Activated CD4-positive, alpha-beta T cell treated with anti-CD3 and anti-CD28 coated beads for 48 hours (primary cell): ENCODE measurements at regions not wholly inside any gene's neighbourhood (a gene's known extent, or its start where the extent isn't known, plus 50 kb on each side); places are given as distances from the start of the nearest gene placed in this dataset.
"Not testable (repeated sequence)": the region's sequence is repeated elsewhere in the genome, so short reads cannot be mapped to it uniquely, and the experiment has no call there.

ENCODE experiments used
- DNase-seq: peaks from one replicate; pipeline ENCODE4 v3.0.0-alpha.2; 2020

DNA sequence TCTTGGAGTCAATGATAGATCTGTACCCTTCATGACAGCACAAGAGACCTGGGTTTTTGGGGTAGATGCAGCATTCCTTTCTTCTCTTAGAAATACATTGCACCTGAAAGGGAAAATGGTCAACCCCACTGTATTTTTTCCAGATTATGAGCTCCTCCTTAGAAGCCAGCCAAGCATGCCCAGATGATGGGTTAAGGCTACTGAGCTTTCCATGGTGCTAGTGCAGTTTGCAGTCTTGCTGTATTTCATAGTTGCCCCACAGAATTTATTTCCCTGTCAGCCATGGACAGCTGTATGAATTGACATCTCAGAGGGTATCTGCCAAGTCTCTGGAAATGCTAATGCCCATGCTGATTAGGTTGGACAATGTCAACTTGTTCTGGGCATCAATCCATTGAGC, 73.7 kb upstream of the H2AZ1 start:
- DNase-seq = no peak

DNA sequence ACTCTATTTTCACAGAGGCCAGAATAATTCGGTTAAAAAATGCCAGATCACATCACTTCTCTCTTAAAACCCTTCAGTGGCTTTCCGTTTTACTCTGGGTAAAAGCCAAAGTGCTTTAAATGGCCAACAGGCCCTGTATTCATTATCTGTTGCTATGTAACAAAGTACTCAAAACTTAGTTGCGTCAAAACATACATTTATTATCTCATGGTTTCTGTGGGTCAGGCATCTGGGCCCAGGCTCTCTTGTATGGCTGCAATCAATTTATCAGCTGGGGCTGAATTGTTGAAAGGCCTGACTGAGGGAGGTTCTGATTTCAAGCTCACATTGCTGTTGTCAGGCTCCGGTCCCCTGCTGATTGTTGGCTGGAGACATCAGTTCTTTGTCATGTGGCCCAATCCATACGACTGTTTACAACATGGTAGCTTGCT, 72.7 kb upstream of the H2AZ1 start:
- no peak for DNase-seq

DNA sequence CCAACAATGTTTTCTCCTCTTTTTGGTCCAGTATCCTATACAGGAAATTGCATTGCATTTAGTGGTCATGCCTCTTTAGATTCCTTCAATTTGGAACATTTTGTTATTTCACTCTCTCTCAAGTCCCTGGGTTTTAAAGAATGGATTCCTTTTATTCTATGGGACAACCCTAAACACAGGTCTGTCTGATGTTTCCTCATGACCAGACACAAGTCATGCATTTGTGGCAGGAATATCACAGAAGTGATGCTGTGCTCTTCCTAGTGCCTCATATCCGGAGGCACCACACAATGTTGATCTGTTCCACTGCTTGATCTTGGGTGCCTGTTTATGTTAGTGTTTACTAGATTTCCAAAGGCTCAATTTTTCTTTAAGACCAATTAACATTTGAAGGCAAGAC, 69.7 kb upstream of the H2AZ1 start:
- DNase-seq = no peak

DNA sequence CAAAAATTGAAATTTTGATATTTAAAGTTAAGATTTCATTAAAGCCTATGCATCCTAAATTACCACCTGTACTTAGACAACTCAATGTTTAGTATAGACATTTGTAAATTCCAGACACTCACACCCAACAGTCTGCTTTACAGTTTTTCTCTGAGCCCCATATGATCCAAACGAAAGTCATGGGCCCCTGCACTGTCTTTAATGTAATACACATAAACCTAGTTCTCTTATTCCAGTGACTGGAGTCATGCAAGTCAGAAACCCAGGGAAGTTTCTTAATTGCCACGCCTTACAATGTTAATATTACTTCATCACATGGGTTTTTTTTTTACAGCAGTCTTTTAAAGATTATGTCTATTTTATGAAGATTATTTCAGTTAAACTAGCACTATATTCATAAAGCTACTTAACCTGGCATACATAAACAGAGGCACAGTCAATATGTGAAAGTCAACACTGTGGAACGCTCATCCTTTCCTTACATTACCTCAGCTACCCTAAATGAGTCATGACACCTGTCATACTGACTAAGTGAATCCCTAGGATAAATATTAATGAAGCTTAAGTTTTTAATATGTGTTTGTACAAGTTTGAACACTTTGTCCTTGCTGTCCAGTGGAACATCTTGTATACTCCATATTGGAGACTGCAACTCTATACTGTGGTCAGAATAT, 67.7 kb upstream of the H2AZ1 start:
- DNase-seq = no peak

DNA sequence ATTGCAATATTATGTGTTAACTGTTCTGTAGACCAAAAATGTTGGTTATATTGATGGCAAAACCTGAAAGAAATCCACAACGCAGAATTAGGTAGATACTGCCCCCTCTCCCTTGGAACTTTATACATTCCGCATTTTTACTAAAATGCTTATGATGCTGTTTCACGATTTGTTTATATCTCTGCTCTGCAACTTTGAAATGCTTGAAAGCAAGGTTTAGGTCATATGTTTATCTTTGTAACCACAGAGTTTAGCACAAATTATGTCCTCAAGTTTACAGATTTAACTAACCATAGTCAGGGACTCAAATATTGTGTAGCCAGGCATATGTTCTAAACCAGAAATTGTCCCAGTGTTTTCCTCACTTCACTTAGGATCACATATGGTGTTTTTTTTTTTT, 66.1 kb upstream of the H2AZ1 start:
- DNase-seq = no peak

DNA sequence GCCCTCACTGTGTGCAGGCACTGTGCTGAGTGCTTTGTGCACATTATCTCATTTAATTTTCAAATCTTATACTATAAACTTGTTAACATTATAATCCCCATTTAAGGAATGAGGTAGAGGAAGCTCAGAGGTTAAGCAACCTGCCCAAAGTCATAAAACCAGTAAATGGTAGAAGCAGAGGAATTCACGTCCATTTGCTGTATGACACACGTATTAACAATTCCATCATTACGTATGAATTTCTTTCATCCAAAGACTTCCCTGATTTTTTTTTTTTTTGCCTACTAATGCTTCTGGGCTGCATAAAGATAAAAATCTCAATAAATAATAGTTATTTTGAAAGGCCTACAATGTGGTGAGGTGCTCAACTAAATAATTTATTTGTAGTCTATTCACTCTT, 64.5 kb upstream of the H2AZ1 start:
- DNase-seq = no peak

DNA sequence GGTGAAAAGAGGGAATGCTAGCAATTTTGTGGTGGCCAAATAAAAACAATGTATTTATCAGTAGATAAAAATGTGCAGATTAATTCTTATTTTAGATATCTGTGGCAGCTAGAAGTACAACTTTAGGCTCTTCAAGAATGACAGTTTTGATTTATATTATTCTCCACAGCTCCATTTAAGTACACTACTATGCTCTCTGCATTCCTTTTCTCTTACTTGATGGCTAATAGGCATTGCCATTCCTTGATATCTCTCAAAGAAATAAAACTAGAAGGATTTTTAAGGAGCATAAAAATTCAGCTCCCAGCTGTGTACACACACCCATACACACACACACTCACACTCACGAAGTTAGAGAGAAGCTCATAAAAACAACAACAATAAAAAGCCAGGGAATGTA, 59.4 kb upstream of the H2AZ1 start:
- no peak for DNase-seq

DNA sequence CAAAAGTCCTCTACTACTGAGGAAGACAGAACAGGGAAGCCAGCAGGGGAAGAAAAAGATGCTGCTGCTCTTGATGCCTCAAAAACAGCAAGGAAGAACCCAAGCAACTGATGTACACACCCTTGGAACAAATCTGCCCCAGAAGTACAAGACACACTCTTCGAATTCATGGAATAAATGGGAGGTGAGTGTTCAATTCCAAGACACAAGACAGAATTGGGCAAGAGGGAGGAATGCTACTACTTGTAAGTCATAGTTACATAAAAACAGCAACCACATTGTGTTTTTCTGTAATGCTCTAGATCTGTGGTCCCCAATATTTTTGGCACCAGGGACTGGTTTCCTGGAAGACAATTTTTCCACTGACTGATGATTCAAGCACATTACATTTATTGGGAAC, 58.0 kb upstream of the H2AZ1 start:
- no peak for DNase-seq

DNA sequence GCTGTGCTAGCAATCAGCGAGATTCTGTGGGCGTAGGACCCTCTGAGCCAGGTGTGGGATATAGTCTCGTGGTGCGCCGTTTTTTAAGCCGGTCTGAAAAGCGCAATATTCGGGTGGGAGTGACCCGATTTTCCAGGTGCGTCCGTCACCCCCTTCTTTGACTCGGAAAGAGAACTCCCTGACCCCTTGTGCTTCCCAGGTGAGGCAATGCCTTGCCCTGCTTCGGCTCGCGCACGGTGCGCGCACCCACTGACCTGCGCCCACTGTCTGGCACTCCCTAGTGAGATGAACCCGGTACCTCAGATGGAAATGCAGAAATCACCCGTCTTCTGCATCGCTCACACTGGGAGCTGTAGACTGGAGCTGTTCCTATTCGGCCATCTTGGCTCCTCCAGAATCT, 56.1 kb upstream of the H2AZ1 start:
- DNase-seq = not testable (repeated sequence)
